ENCODE measurements at regions not wholly inside any gene's neighbourhood (a gene's known extent, or its start where the extent isn't known, plus 50 kb on each side); places are given as distances from the start of the nearest gene placed in this dataset.

GRCh38 chr21:14876524-14876840, 188.3 kb downstream of the NRIP1 start:
- TF ChIP-seq CTCF (IDR thresholded peaks at IDR 0.05) (no peak), POLR2A (IDR thresholded peaks at IDR 0.05) (no peak)
- no peaks in the 10 kb centered on the region for H3K9me3 ChIP-seq
- DNase-seq = peak in 1 of 2 donors; percentile 2
- no peak overlapping the region for H3K4me3 ChIP-seq (replicated peaks in 1 of 3)
- WGBS, 2 donors = 94% methylated on average over 6 of the region's 6 CpGs
- peak overlapping the region in 2 of 3 donors; percentile 7 to 55 for H3K27ac ChIP-seq
- intact Hi-C loops (cut with DNase I) = no loop called here
- H3K4me1 ChIP-seq = peaks cover 18 to 24% of the 10 kb centered on the region in 2 donors
- H3K36me3 ChIP-seq = no peaks in the 10 kb centered on the region
- no peaks in the 10 kb centered on the region for H3K27me3 ChIP-seq

- WGBS, 2 donors = 33 to 45% methylated on average over 8 of the region's 8 CpGs
- no peaks in the 10 kb centered on the region for H3K9me3 ChIP-seq
- intact Hi-C loops (cut with DNase I) = no loop called here
- TF ChIP-seq CTCF (IDR thresholded peaks at IDR 0.05) (no peak), POLR2A (IDR thresholded peaks at IDR 0.05) (no peak)
- no peaks in the 10 kb centered on the region for H3K27me3 ChIP-seq
- H3K4me1 ChIP-seq = peaks cover 18 to 24% of the 10 kb centered on the region in 2 donors
- H3K27ac ChIP-seq = peak overlapping the region in 2 of 3 donors; percentile 7 to 59
- H3K36me3 ChIP-seq = no peaks in the 10 kb centered on the region
- no peak overlapping the region for H3K4me3 ChIP-seq (replicated peaks in 1 of 3)
- peak; percentile 26 to 43 for DNase-seq
Measured at GRCh38 chr21:14875704-14876523, 188.9 kb downstream of the NRIP1 start.

GRCh38 chr21:14875186-14875585, 189.6 kb downstream of the NRIP1 start:
- H3K9me3 ChIP-seq = no peaks in the 10 kb centered on the region
- no peak for TF ChIP-seq POLR2A (IDR thresholded peaks at IDR 0.05)
- no peak for TF ChIP-seq CTCF (IDR thresholded peaks at IDR 0.05)
- H3K4me3 ChIP-seq (replicated peaks in 1 of 3) = no peak overlapping the region
- H3K27ac ChIP-seq = peak overlapping the region in 2 of 3 donors; percentile 7 to 59
- intact Hi-C loops (cut with DNase I) = no loop called here
- peaks cover 18 to 24% of the 10 kb centered on the region in 2 donors for H3K4me1 ChIP-seq
- H3K27me3 ChIP-seq = no peaks in the 10 kb centered on the region
- WGBS, 2 donors = 86 to 96% methylated on average over 1 of the region's 1 CpG
- no peaks in the 10 kb centered on the region for H3K36me3 ChIP-seq
- no peak for DNase-seq

GRCh38 chr21:14874379-14874778, 190.4 kb downstream of the NRIP1 start:
- DNase-seq = no peak
- H3K27ac ChIP-seq = no peak overlapping the region
- peaks cover 18 to 24% of the 10 kb centered on the region in 2 donors for H3K4me1 ChIP-seq
- no peaks in the 10 kb centered on the region for H3K9me3 ChIP-seq
- H3K4me3 ChIP-seq (replicated peaks in 1 of 3) = no peak overlapping the region
- no peaks in the 10 kb centered on the region for H3K27me3 ChIP-seq
- no peaks in the 10 kb centered on the region for H3K36me3 ChIP-seq
- no peak for TF ChIP-seq CTCF (IDR thresholded peaks at IDR 0.05)
- TF ChIP-seq POLR2A (IDR thresholded peaks at IDR 0.05) = no peak
- intact Hi-C loops (cut with DNase I) = no loop called here

- intact Hi-C loops (cut with DNase I) = no loop called here
- 96% methylated on average over 4 of the region's 4 CpGs for WGBS, 2 donors
- TF ChIP-seq POLR2A (IDR thresholded peaks at IDR 0.05) = no peak
- TF ChIP-seq CTCF (IDR thresholded peaks at IDR 0.05) = no peak
- no peaks in the 10 kb centered on the region for H3K27me3 ChIP-seq
- H3K4me3 ChIP-seq (replicated peaks in 1 of 3) = no peak overlapping the region
- H3K9me3 ChIP-seq = no peaks in the 10 kb centered on the region
- H3K36me3 ChIP-seq = no peaks in the 10 kb centered on the region
- no peak for DNase-seq
- no peak overlapping the region for H3K27ac ChIP-seq
- H3K4me1 ChIP-seq = peaks cover 18 to 24% of the 10 kb centered on the region in 2 donors
Measured at GRCh38 chr21:14871861-14872260, 192.9 kb downstream of the NRIP1 start.
